Bronchial epithelial cell (primary cell): ENCODE measurements at regions not wholly inside any gene's neighbourhood (a gene's known extent, or its start where the extent isn't known, plus 50 kb on each side); places are given as distances from the start of the nearest gene placed in this dataset.
"Not testable (repeated sequence)": the region's sequence is repeated elsewhere in the genome, so short reads cannot be mapped to it uniquely, and the experiment has no call there.

Experiments
- DNase-seq: peaks from one replicate; pipeline ENCODE4 v3.0.0-alpha.2; 2010; ENCODE audit warnings: low read depth
- FAIRE-seq: peaks from 2 replicates; lab custom pipeline; 2011; peaks lifted over from hg19 to GRCh38; lab: Jason Lieb, UNC
- H3K27me3 ChIP-seq: 2 replicates; pipeline ENCODE4 v1.5.1; 2011; ENCODE audit warnings: low read length; ENCODE audit not compliant: control insufficient read depth, insufficient read depth
- H3K36me3 ChIP-seq: 2 replicates; pipeline ENCODE4 v1.5.1; 2011; ENCODE audit warnings: low read length; ENCODE audit not compliant: control insufficient read depth, insufficient read depth
- H3K4me3 ChIP-seq: 2 replicates; pipeline ENCODE4 v1.5.1; 2011; ENCODE audit warnings: mild to moderate bottlenecking, low read depth, low read length, control low read depth
- TF ChIP-seq, protein P1 (sequence below): IDR thresholded peaks from 2 replicates; pipeline ENCODE4 v1.5.1; 2011; ENCODE audit warnings: mild to moderate bottlenecking, moderate library complexity, low read length, control low read depth, inconsistent platforms; ENCODE audit not compliant: insufficient read depth, severe bottlenecking

DNA sequence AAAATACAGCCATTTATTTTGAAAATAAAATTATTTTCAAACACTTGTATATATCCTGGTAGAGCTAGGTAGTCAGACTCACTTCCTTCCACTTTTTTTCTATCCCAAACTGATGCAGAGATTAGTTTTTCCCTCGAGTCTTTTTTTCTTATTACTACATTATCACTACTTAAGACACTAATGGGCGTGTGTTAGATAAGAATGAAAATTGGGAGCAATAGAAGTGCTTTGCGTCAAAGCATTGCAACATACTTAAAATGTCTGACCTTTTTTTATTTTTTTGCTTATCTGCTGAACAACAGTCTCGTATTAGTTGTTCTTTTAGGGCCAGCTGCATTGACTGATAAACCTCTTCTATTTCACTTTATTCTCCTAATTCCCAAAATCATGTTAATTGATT is 1278.7 kb downstream of the CDH12 start:
- TF ChIP-seq, protein P1, sequence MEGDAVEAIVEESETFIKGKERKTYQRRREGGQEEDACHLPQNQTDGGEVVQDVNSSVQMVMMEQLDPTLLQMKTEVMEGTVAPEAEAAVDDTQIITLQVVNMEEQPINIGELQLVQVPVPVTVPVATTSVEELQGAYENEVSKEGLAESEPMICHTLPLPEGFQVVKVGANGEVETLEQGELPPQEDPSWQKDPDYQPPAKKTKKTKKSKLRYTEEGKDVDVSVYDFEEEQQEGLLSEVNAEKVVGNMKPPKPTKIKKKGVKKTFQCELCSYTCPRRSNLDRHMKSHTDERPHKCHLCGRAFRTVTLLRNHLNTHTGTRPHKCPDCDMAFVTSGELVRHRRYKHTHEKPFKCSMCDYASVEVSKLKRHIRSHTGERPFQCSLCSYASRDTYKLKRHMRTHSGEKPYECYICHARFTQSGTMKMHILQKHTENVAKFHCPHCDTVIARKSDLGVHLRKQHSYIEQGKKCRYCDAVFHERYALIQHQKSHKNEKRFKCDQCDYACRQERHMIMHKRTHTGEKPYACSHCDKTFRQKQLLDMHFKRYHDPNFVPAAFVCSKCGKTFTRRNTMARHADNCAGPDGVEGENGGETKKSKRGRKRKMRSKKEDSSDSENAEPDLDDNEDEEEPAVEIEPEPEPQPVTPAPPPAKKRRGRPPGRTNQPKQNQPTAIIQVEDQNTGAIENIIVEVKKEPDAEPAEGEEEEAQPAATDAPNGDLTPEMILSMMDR: no peak
- Histone ChIP-seq H3K4me3 (no peak overlapping the region), H3K36me3 (no peaks in the 10 kb centered on the region), H3K27me3 (no peaks in the 10 kb centered on the region)
- DNase-seq (no peak), FAIRE-seq (no peak)

DNA sequence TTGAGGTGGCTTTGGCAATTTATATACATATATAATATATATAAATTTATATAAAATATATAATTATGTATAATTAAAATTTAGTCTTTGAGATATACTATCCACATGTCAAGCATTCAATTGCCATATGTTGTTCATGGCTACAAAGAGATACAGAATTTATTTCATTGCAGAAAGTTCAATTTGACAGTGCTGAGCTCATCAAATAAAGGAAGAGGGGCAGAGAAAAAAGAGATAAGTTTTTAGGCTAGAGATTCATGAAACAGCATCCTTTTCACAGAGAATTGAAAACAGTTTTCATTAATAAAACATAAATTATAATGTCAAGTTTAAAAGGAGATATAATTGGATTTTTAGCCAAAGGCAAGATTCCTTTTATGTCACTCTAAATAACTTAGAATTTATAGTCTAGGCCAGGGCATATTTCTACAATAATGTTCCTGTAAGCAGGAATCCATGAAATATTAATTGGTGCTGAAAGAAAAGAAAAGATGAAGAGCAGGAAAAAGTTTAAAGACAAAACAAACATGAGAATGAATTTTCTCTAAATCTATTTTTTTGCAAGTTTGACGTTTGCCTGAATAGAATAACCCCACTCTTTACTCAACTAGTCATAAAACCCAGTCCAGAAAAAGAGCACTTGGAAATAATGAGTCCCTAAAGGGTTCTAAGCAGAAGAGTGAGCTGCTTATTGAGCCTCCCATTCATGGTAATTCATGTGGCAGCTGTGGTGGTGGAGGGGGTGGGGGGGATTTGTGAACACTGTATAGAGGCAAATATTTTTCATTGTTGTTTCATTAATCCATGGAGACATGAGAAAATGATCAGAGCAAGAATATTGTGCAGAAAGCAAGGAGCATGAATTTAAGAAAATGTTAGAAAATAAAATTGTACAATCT is 1279.5 kb downstream of the CDH12 start:
- Histone ChIP-seq H3K36me3 (no peaks in the 10 kb centered on the region), H3K27me3 (no peaks in the 10 kb centered on the region), H3K4me3 (no peak overlapping the region)
- TF ChIP-seq, protein P1: no peak
- FAIRE-seq (no peak), DNase-seq (no peak)

- FAIRE-seq, H3K4me3 ChIP-seq, H3K27me3 ChIP-seq, H3K36me3 ChIP-seq, DNase-seq: not testable (repeated sequence)
Measured at GRCh38 chr5:21571196-21571595, 1281.9 kb downstream of the CDH12 start.

GRCh38 chr5:21559109-21559508 is 1294.0 kb downstream of the CDH12 start:
- H3K27me3 ChIP-seq, H3K4me3 ChIP-seq, FAIRE-seq, H3K36me3 ChIP-seq: not testable (repeated sequence)
- DNase-seq: peak; percentile 58

DNA sequence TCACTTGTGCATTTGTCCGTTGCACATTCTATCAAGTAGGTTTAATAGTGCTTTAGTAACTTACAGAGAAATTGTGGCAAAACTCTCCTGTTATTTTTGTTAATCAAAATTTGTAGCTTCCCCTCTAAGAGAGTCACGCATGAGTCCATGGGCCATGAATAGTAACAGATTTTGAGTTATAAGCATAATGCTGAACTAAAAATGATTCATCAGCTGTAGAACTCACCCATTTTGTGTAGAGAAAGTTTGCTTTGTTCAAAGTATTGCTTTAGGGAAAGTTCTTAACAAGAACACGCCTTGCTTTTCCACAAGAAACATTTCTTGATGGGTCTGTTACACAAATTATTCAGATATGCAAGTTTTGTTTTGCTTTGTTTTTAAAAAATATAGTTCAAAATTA is 1300.9 kb downstream of the CDH12 start:
- not testable (repeated sequence) for H3K4me3 ChIP-seq, DNase-seq, H3K36me3 ChIP-seq, FAIRE-seq, H3K27me3 ChIP-seq

- not testable (repeated sequence) for H3K36me3 ChIP-seq, DNase-seq, H3K4me3 ChIP-seq, FAIRE-seq, H3K27me3 ChIP-seq
Measured at GRCh38 chr5:21550916-21551315, 1302.2 kb downstream of the CDH12 start.

GRCh38 chr5:21547656-21548055 is 1305.5 kb downstream of the CDH12 start:
- not testable (repeated sequence) for DNase-seq, H3K36me3 ChIP-seq, H3K4me3 ChIP-seq, H3K27me3 ChIP-seq, FAIRE-seq

DNA sequence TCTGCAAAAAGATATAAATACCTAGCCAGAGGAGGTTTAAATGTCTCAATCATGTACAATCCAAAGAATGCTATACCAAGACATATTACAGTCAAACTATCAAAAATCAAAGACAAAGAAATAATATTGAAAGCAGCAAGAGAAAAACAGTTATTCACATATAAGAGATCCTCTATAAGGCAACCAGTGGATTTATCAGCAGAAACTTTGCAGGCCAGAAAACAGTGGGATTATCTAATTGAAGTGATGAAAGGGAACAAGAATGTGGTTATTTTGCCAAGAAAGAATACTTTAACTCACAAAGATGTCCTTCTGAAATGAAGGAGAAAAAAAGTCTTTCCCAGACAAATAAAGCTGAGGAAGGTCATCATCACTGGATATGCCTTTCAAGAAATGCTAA is 1318.0 kb downstream of the CDH12 start:
- not testable (repeated sequence) for FAIRE-seq

DNA sequence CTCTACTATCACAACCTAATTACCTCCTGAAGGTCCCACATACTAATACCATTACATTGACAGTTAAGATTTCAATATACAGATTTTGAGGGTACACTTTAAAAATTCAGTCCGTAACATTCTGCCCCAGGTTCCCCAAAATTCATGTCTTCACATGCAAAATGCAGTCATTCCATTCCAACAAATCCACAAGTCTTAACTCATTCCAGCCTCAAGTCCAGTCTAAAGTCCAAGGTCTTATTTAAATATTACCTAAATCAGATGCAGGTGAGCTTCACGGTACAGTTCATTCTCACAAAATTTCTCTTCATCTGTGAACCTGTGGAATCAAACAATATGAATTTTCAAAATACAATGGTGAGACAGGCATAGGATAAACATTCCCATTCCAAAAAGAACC is 1332.0 kb downstream of the CDH12 start:
- not testable (repeated sequence) for H3K36me3 ChIP-seq, H3K27me3 ChIP-seq, DNase-seq, H3K4me3 ChIP-seq, FAIRE-seq

More for the DNA sequence above, 1318.0 kb downstream of the CDH12 start:
- DNase-seq, H3K4me3 ChIP-seq, H3K36me3 ChIP-seq, H3K27me3 ChIP-seq: not testable (repeated sequence)

GRCh38 chr5:21496926-21497325 is 1356.2 kb downstream of the CDH12 start:
- DNase-seq, H3K36me3 ChIP-seq, H3K4me3 ChIP-seq, H3K27me3 ChIP-seq, FAIRE-seq: not testable (repeated sequence)

DNA sequence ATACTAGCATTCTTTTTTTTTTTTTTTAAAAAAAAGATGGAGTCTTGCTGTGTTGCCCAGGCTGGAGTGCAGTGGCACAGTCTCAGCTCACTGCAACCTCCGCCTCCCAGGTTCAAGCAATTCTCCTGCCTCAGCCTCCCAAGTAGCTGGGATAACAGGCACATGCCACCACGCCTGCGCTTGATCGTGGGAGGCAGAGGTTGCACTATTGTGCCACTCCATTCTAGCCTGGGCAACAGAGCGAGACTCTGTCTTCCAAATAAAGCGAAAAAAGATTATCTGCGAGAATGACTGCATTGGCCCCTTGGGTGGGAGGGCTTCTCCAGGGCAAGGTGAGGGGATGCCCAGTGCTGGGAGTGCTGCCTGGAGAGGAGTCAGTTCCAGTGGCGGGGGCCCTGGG is 1357.1 kb downstream of the CDH12 start:
- FAIRE-seq, H3K36me3 ChIP-seq, DNase-seq, H3K27me3 ChIP-seq, H3K4me3 ChIP-seq: not testable (repeated sequence)

GRCh38 chr5:21495235-21495634 is 1357.9 kb downstream of the CDH12 start:
- H3K27me3 ChIP-seq, H3K4me3 ChIP-seq, DNase-seq, H3K36me3 ChIP-seq, FAIRE-seq: not testable (repeated sequence)

- not testable (repeated sequence) for FAIRE-seq
Measured at GRCh38 chr5:21494033-21494432, 1359.1 kb downstream of the CDH12 start.

More at GRCh38 chr5:21494033-21494432, 1359.1 kb downstream of the CDH12 start:
- not testable (repeated sequence) for H3K4me3 ChIP-seq, H3K36me3 ChIP-seq, DNase-seq, H3K27me3 ChIP-seq
